Panc1 (cell line): ENCODE measurements at regions not wholly inside any gene's neighbourhood (a gene's known extent, or its start where the extent isn't known, plus 50 kb on each side); places are given as distances from the start of the nearest gene placed in this dataset.

Experiments
- ATAC-seq: fragments of 200-7000 bp; cut with Tn5 transposase; 2 replicates; pipeline ENCODE4 v1.9.1; 2020; ENCODE audit warnings: mild to moderate bottlenecking, moderate library complexity
- BruUV-seq: library from RNA; stranded (reverse); fragments of 400-500 nt; replicated peaks from 2 replicates; lab custom pipeline; 2021; lab: Mats Ljungman, UMichigan
- CTCF ChIA-PET: fragments of 300-600 bp; sonication (Branson Sonifier 250); formaldehyde crosslinking; loops from one replicate; lab custom pipeline; 2022; ENCODE audit warnings: antibody characterized with exemption; lab: Charles Lee
- POLR2A ChIA-PET: fragments of 300-600 bp; sonication (Branson Sonifier 250); formaldehyde crosslinking; loops from one replicate; lab custom pipeline; 2022; ENCODE audit warnings: antibody characterized with exemption; lab: Charles Lee
- DNase-seq: peaks from one replicate; pipeline ENCODE4 v3.0.0-alpha.2; 2010; ENCODE audit warnings: low read depth, low spot score
- H3K27ac ChIP-seq: 2 replicates; pipeline ENCODE4 v1.5.1; 2011; ENCODE audit warnings: mild to moderate bottlenecking, low read length, inconsistent platforms
- H3K27me3 ChIP-seq: fragments of 200-500 bp; sonication (Bioruptor generic); 2 replicates; pipeline ENCODE4 v1.6.0; 2014; ENCODE audit warnings: low read length, inconsistent platforms; ENCODE audit not compliant: control insufficient read depth, insufficient read depth
- H3K36me3 ChIP-seq: fragments of 200-500 bp; sonication (Bioruptor generic); 2 replicates; pipeline ENCODE4 v1.5.1; 2014; ENCODE audit warnings: inconsistent platforms, mild to moderate bottlenecking, low read length, moderate library complexity; ENCODE audit not compliant: control insufficient read depth, insufficient read depth
- H3K4me1 ChIP-seq: 2 replicates; pipeline ENCODE4 v1.5.1; 2011; ENCODE audit warnings: inconsistent platforms, mild to moderate bottlenecking, low read length, moderate library complexity; ENCODE audit not compliant: control insufficient read depth, insufficient read depth
- H3K4me3 ChIP-seq, 2 experiments: 2 replicates each; pipeline ENCODE4 v1.5.1; 2011 to 2012; ENCODE audit warnings: low read depth in 2 of 2, low read length in 2 of 2, mild to moderate bottlenecking in 2 of 2, inconsistent platforms in 1 of 2, moderate library complexity in 1 of 2
- H3K9me3 ChIP-seq: fragments of 200-500 bp; sonication (Bioruptor generic); 2 replicates; pipeline ENCODE4 v1.5.1; 2014; ENCODE audit warnings: low read depth, mild to moderate bottlenecking, inconsistent platforms, low read length, moderate library complexity; ENCODE audit not compliant: control insufficient read depth, insufficient read depth
- CTCF ChIP-seq: fragments of 450-650 bp; IDR thresholded peaks from 2 replicates; pipeline ENCODE4 v1.5.1; 2017; ENCODE audit warnings: mild to moderate bottlenecking
- POLR2AphosphoS5 ChIP-seq: IDR thresholded peaks from 2 replicates; pipeline ENCODE4 v1.6.1; 2012; ENCODE audit warnings: mild to moderate bottlenecking, low read depth, low read length, moderate library complexity
- REST ChIP-seq, 2 experiments: IDR thresholded peaks; 2 replicates each; pipeline ENCODE4 v1.6.1; 2011 to 2012; ENCODE audit warnings: low read depth in 2 of 2, control low read depth in 1 of 2, low read length in 1 of 2, mild to moderate bottlenecking in 1 of 2, moderate library complexity in 1 of 2; ENCODE audit not compliant: insufficient read depth in 1 of 2
- SIN3A ChIP-seq: IDR thresholded peaks from 2 replicates; pipeline ENCODE4 v1.6.1; 2012; ENCODE audit warnings: low read depth, mild to moderate bottlenecking, low read length, moderate library complexity, borderline replicate concordance; ENCODE audit not compliant: insufficient read depth
- TCF7L2 ChIP-seq: IDR thresholded peaks from 2 replicates; pipeline ENCODE4 v1.6.1; 2011; ENCODE audit warnings: mild to moderate bottlenecking, low read depth, low read length, inconsistent platforms
- in situ Hi-C: cut with HindIII; loops from 2 replicates; pipeline ENCODE4 v1.10.0; 2016; ENCODE audit warnings: low sequenced_read_pairs, low pct_unique_long_range_greater_than_20kb
- intact Hi-C: fragments of 100-400 bp; cut with micrococcal nuclease; formaldehyde crosslinking; loops from one replicate; pipeline ENCODE4 v1.10.0; 2022; ENCODE audit not compliant: unreplicated experiment

GRCh38 chr13:36750046-36750445 lies 69.0 kb upstream of the RFXAP start:
- Histone ChIP-seq H3K4me3 (no peak overlapping the region), H3K36me3 (no peaks in the 10 kb centered on the region), H3K27me3 (no peaks in the 10 kb centered on the region), H3K27ac (no peak overlapping the region), H3K4me1 (no peaks in the 10 kb centered on the region), H3K9me3 (no peaks in the 10 kb centered on the region)
- BruUV-seq: no TSS peak
- CTCF ChIA-PET: no interaction called here
- no peak for ATAC-seq
- TF ChIP-seq TCF7L2 (no peak), CTCF (no peak), POLR2AphosphoS5 (no peak), REST (IDR thresholded peaks at IDR 0.05; ENCODE audit: insufficient read depth in 1 of 2, low read depth in 2 of 2, low read length in 1 of 2) (no peak), SIN3A (no peak)
- POLR2A ChIA-PET: no interaction called here
- no peak for DNase-seq
- intact Hi-C loops: no loop called here
- in situ Hi-C loops: no loop called here

- H3K27ac ChIP-seq: no peak overlapping the region
- H3K27me3 ChIP-seq: no peaks in the 10 kb centered on the region
- H3K36me3 ChIP-seq: no peaks in the 10 kb centered on the region
- no peak overlapping the region for H3K4me3 ChIP-seq
- no peak for DNase-seq
- H3K4me1 ChIP-seq: no peaks in the 10 kb centered on the region
- CTCF ChIA-PET: no interaction called here
- intact Hi-C loops: no loop called here
- TF ChIP-seq CTCF: no peak
- TF ChIP-seq POLR2AphosphoS5: no peak
- no peak for TF ChIP-seq TCF7L2
- TF ChIP-seq SIN3A: no peak
- TF ChIP-seq REST (IDR thresholded peaks at IDR 0.05; ENCODE audit: insufficient read depth in 1 of 2, low read depth in 2 of 2, low read length in 1 of 2): no peak
- POLR2A ChIA-PET: no interaction called here
- in situ Hi-C loops: no loop called here
- H3K9me3 ChIP-seq: no peaks in the 10 kb centered on the region
- ATAC-seq: no peak
- no TSS peak for BruUV-seq
Measured at GRCh38 chr13:36750461-36750860, 68.6 kb upstream of the RFXAP start.
